Lower lobe of right lung (tissue), 2 donors: ENCODE measurements at regions not wholly inside any gene's neighbourhood (a gene's known extent, or its start where the extent isn't known, plus 50 kb on each side); places are given as distances from the start of the nearest gene placed in this dataset.
A peak's percentile ranks its signal among the peaks of the same experiment; 100 is the strongest.
"Not testable (repeated sequence)": the region's sequence is repeated elsewhere in the genome, so short reads cannot be mapped to it uniquely, and the experiment has no call there.

Source experiments
- ATAC-seq, 2 donors: fragments of 200-7000 bp; cut with Tn5 transposase; one replicate each; pipeline ENCODE4 v1.9.1; 2020 to 2022; ENCODE audit warnings: mild to moderate bottlenecking in 2 of 2, moderate library complexity in 2 of 2
- DNase-seq: peaks from one replicate; pipeline ENCODE4 v3.0.0-alpha.2; 2020
- H3K27ac ChIP-seq: fragments of 200-600 bp; one replicate; pipeline ENCODE4 v1.8.0; 2022
- H3K27me3 ChIP-seq: fragments of 200-600 bp; one replicate; pipeline ENCODE4 v1.8.0; 2022; ENCODE audit warnings: low read depth
- H3K36me3 ChIP-seq: fragments of 200-600 bp; one replicate; pipeline ENCODE4 v1.8.0; 2022; ENCODE audit warnings: mild to moderate bottlenecking
- H3K4me1 ChIP-seq: fragments of 200-600 bp; one replicate; pipeline ENCODE4 v1.8.0; 2022
- H3K4me3 ChIP-seq: fragments of 200-600 bp; one replicate; pipeline ENCODE4 v1.8.0; 2022; ENCODE audit warnings: mild to moderate bottlenecking
- H3K9me3 ChIP-seq: fragments of 200-600 bp; one replicate; pipeline ENCODE4 v1.8.0; 2022
- CTCF ChIP-seq: fragments of 200-600 bp; IDR thresholded peaks from one replicate; pipeline ENCODE4 v1.8.0; 2022; ENCODE audit warnings: antibody characterized with exemption, mild to moderate bottlenecking
- intact Hi-C: fragments of 100-400 bp; cut with DNase I; formaldehyde crosslinking; loops from one replicate; pipeline ENCODE4 v1.11.0; 2022
- donor health status: DM: no; HTN: yes; CAD: no; lungs with severe emphysema.

- DNase-seq (no peak), ATAC-seq (no peak)
- TF ChIP-seq CTCF: no peak
- Histone ChIP-seq H3K27ac (no peak overlapping the region), H3K27me3 (no peaks in the 10 kb centered on the region), H3K9me3 (no peaks in the 10 kb centered on the region), H3K36me3 (no peaks in the 10 kb centered on the region), H3K4me1 (no peaks in the 10 kb centered on the region), H3K4me3 (no peak overlapping the region)
- intact Hi-C loops: no loop called here
Observed at GRCh38 chr6:56832225-56832624, 122.7 kb upstream of the BEND6 start.

- TF ChIP-seq CTCF: no peak
- Histone ChIP-seq H3K4me3 (no peak overlapping the region), H3K9me3 (no peaks in the 10 kb centered on the region), H3K36me3 (no peaks in the 10 kb centered on the region), H3K27me3 (no peaks in the 10 kb centered on the region), H3K27ac (no peak overlapping the region), H3K4me1 (no peaks in the 10 kb centered on the region)
- intact Hi-C loops: no loop called here
- DNase-seq: no peak
- ATAC-seq: no peak
Observed at GRCh38 chr6:56831334-56831733, 123.6 kb upstream of the BEND6 start.

GRCh38 chr6:56827908-56828649 is 126.8 kb upstream of the BEND6 start:
- Histone ChIP-seq H3K4me3 (no peak overlapping the region), H3K4me1 (no peaks in the 10 kb centered on the region), H3K27me3 (no peaks in the 10 kb centered on the region), H3K9me3 (no peaks in the 10 kb centered on the region), H3K27ac (no peak overlapping the region), H3K36me3 (no peaks in the 10 kb centered on the region)
- DNase-seq (no peak), ATAC-seq (no peak)
- no peak for TF ChIP-seq CTCF
- intact Hi-C loops: no loop called here

GRCh38 chr6:56824431-56824830 is 130.5 kb upstream of the BEND6 start:
- intact Hi-C loops: not testable (repeated sequence)

GRCh38 chr6:56821005-56821432 is 133.9 kb upstream of the BEND6 start:
- no peaks in the 10 kb centered on the region for H3K27me3 ChIP-seq
- intact Hi-C loops: no loop called here
- H3K36me3 ChIP-seq: no peaks in the 10 kb centered on the region
- H3K9me3 ChIP-seq: no peaks in the 10 kb centered on the region
- no peak overlapping the region for H3K4me3 ChIP-seq
- no peaks in the 10 kb centered on the region for H3K4me1 ChIP-seq
- H3K27ac ChIP-seq: no peak overlapping the region
- TF ChIP-seq CTCF: no peak
- DNase-seq: no peak
- ATAC-seq: peak in 1 of 2 donors; percentile 74

More at GRCh38 chr6:56824431-56824830, 130.5 kb upstream of the BEND6 start:
- ATAC-seq, H3K4me1 ChIP-seq, H3K4me3 ChIP-seq, H3K36me3 ChIP-seq, H3K9me3 ChIP-seq, H3K27ac ChIP-seq, H3K27me3 ChIP-seq, DNase-seq: not testable (repeated sequence)

- Histone ChIP-seq H3K27ac (no peak overlapping the region), H3K4me1 (no peaks in the 10 kb centered on the region), H3K27me3 (no peaks in the 10 kb centered on the region), H3K9me3 (no peaks in the 10 kb centered on the region), H3K4me3 (no peak overlapping the region), H3K36me3 (no peaks in the 10 kb centered on the region)
- no peak for TF ChIP-seq CTCF
- peak; percentile 43 to 66 for ATAC-seq
- no peak for DNase-seq
- intact Hi-C loops: no loop called here
Observed at GRCh38 chr6:56820060-56820459, 134.8 kb upstream of the BEND6 start.
